NT2/D1 (cell line): ENCODE measurements at regions not wholly inside any gene's neighbourhood (a gene's known extent, or its start where the extent isn't known, plus 50 kb on each side); places are given as distances from the start of the nearest gene placed in this dataset.

Experiments used
- DNase-seq: peaks from one replicate; pipeline ENCODE4 v3.0.0-alpha.2; 2011; ENCODE audit warnings: low read depth, low spot score
- H3K27me3 ChIP-seq: 2 replicates; pipeline ENCODE4 v1.6.0; 2011; ENCODE audit warnings: mild to moderate bottlenecking; ENCODE audit not compliant: insufficient read length, insufficient read depth
- H3K36me3 ChIP-seq: 2 replicates; pipeline ENCODE4 v1.6.1; 2011; ENCODE audit warnings: mild to moderate bottlenecking, low read length, mixed read lengths; ENCODE audit not compliant: insufficient read depth, insufficient read length
- H3K4me1 ChIP-seq: 2 replicates; pipeline ENCODE4 v1.5.1; 2011; ENCODE audit not compliant: insufficient read depth, insufficient read length
- H3K4me3 ChIP-seq: 2 replicates; pipeline ENCODE4 v1.5.1; 2011; ENCODE audit warnings: low read depth; ENCODE audit not compliant: insufficient read length
- H3K9ac ChIP-seq: 2 replicates; pipeline ENCODE4 v1.6.0; 2011; ENCODE audit warnings: low read depth; ENCODE audit not compliant: insufficient read length
- H3K9me3 ChIP-seq: 2 replicates; pipeline ENCODE4 v1.5.1; 2011; ENCODE audit warnings: mild to moderate bottlenecking, low read length; ENCODE audit not compliant: insufficient read depth
- SUZ12 ChIP-seq: IDR thresholded peaks from 2 replicates; pipeline ENCODE4 v1.6.1; 2011; ENCODE audit not compliant: insufficient read length, insufficient read depth; ENCODE audit errors: extremely low read depth
- YY1 ChIP-seq: IDR thresholded peaks from 2 replicates; pipeline ENCODE4 v1.6.1; 2011; ENCODE audit not compliant: insufficient read length, insufficient read depth
- ZNF274 ChIP-seq: IDR thresholded peaks from 2 replicates; pipeline ENCODE4 v1.6.1; 2011; ENCODE audit warnings: mild to moderate bottlenecking, low read depth, low read length

- Histone ChIP-seq H3K9ac (no peak overlapping the region), H3K9me3 (no peaks in the 10 kb centered on the region), H3K4me1 (no peaks in the 10 kb centered on the region), H3K36me3 (no peaks in the 10 kb centered on the region), H3K4me3 (no peak overlapping the region), H3K27me3 (no peaks in the 10 kb centered on the region)
- no peak for DNase-seq
- no peak for TF ChIP-seq SUZ12
- no peak for TF ChIP-seq ZNF274
- TF ChIP-seq YY1, result no peak
These were observed 432.2 kb downstream of the PTPRC start for GRCh38 chr1:199071080-199071479.

- Histone ChIP-seq H3K27me3 (no peaks in the 10 kb centered on the region), H3K9ac (no peak overlapping the region), H3K9me3 (no peaks in the 10 kb centered on the region), H3K36me3 (no peaks in the 10 kb centered on the region), H3K4me3 (no peak overlapping the region), H3K4me1 (no peaks in the 10 kb centered on the region)
- no peak for DNase-seq
- TF ChIP-seq YY1 (no peak), ZNF274 (no peak)
These were observed 434.3 kb downstream of the PTPRC start for GRCh38 chr1:199073166-199073565.

- H3K9me3 ChIP-seq, result no peaks in the 10 kb centered on the region
- H3K4me1 ChIP-seq, result no peaks in the 10 kb centered on the region
- no peak for DNase-seq
- no peak overlapping the region for H3K4me3 ChIP-seq
- H3K27me3 ChIP-seq, result no peaks in the 10 kb centered on the region
- H3K9ac ChIP-seq, result no peak overlapping the region
- H3K36me3 ChIP-seq, result no peaks in the 10 kb centered on the region
- TF ChIP-seq YY1 (no peak), SUZ12 (no peak), ZNF274 (no peak)
These were observed 437.0 kb downstream of the PTPRC start for GRCh38 chr1:199075792-199076191.

- H3K9ac ChIP-seq, result no peak overlapping the region
- H3K4me1 ChIP-seq, result no peaks in the 10 kb centered on the region
- DNase-seq, result no peak
- no peak for TF ChIP-seq YY1
- TF ChIP-seq ZNF274, result no peak
- TF ChIP-seq SUZ12, result no peak
- no peaks in the 10 kb centered on the region for H3K36me3 ChIP-seq
- H3K27me3 ChIP-seq, result no peaks in the 10 kb centered on the region
- H3K4me3 ChIP-seq, result no peak overlapping the region
- no peaks in the 10 kb centered on the region for H3K9me3 ChIP-seq
These were observed 441.2 kb downstream of the PTPRC start for GRCh38 chr1:199079994-199080393.

GRCh38 chr1:199081739-199082138 lies 442.9 kb downstream of the PTPRC start:
- no peak overlapping the region for H3K4me3 ChIP-seq
- no peaks in the 10 kb centered on the region for H3K27me3 ChIP-seq
- H3K4me1 ChIP-seq, result no peaks in the 10 kb centered on the region
- H3K36me3 ChIP-seq, result no peaks in the 10 kb centered on the region
- DNase-seq, result no peak
- no peak for TF ChIP-seq ZNF274
- no peak overlapping the region for H3K9ac ChIP-seq
- H3K9me3 ChIP-seq, result no peaks in the 10 kb centered on the region

GRCh38 chr1:199082778-199083389 lies 444.0 kb downstream of the PTPRC start:
- H3K4me1 ChIP-seq, result no peaks in the 10 kb centered on the region
- no peaks in the 10 kb centered on the region for H3K36me3 ChIP-seq
- DNase-seq, result no peak
- no peaks in the 10 kb centered on the region for H3K27me3 ChIP-seq
- no peak overlapping the region for H3K9ac ChIP-seq
- TF ChIP-seq YY1 (no peak), SUZ12 (no peak), ZNF274 (no peak)
- no peak overlapping the region for H3K4me3 ChIP-seq
- H3K9me3 ChIP-seq, result no peaks in the 10 kb centered on the region

- no peak overlapping the region for H3K4me3 ChIP-seq
- no peaks in the 10 kb centered on the region for H3K36me3 ChIP-seq
- DNase-seq, result no peak
- H3K27me3 ChIP-seq, result no peaks in the 10 kb centered on the region
- no peak for TF ChIP-seq SUZ12
- TF ChIP-seq ZNF274, result no peak
- no peak for TF ChIP-seq YY1
- no peak overlapping the region for H3K9ac ChIP-seq
- H3K4me1 ChIP-seq, result no peaks in the 10 kb centered on the region
- no peaks in the 10 kb centered on the region for H3K9me3 ChIP-seq
These were observed 444.8 kb downstream of the PTPRC start for GRCh38 chr1:199083680-199084079.

- H3K9ac ChIP-seq, result no peak overlapping the region
- H3K4me1 ChIP-seq, result no peaks in the 10 kb centered on the region
- no peaks in the 10 kb centered on the region for H3K9me3 ChIP-seq
- H3K27me3 ChIP-seq, result no peaks in the 10 kb centered on the region
- no peaks in the 10 kb centered on the region for H3K36me3 ChIP-seq
- no peak overlapping the region for H3K4me3 ChIP-seq
- no peak for DNase-seq
- TF ChIP-seq ZNF274, result no peak
- no peak for TF ChIP-seq SUZ12
- TF ChIP-seq YY1, result no peak
These were observed 445.5 kb downstream of the PTPRC start for GRCh38 chr1:199084293-199084692.
